UCSD-AML1 (cell line): ENCODE measurements at regions not wholly inside any gene's neighbourhood (a gene's known extent, or its start where the extent isn't known, plus 50 kb on each side); places are given as distances from the start of the nearest gene placed in this dataset.
"Not testable (repeated sequence)": the region's sequence is repeated elsewhere in the genome, so short reads cannot be mapped to it uniquely, and the experiment has no call there.

Experiments
- DNase-seq: peaks from one replicate; lab custom pipeline; 2025; ENCODE audit not compliant: unreplicated experiment; lab: John Stamatoyannopoulos, UW

DNA sequence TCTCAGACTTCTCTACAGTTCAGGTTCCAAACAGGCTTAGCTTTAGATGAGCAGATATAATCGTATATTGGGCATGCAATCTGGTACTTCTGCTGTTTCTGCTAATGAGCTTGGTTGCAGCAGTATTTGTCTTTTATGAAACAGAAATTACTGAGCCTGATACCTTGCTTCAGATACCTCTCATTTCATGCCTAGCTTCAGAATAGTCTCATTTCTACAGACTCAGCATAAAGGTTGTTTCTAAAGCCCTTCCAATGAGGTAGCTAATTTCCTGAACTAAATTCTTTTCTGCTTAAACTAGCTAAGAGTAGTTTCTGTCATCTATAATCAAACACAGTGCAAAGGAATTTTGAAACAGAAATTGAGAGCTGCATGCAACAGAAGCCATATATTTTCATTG lies 275.0 kb upstream of the KITLG start:
- DNase-seq = no peak

DNA sequence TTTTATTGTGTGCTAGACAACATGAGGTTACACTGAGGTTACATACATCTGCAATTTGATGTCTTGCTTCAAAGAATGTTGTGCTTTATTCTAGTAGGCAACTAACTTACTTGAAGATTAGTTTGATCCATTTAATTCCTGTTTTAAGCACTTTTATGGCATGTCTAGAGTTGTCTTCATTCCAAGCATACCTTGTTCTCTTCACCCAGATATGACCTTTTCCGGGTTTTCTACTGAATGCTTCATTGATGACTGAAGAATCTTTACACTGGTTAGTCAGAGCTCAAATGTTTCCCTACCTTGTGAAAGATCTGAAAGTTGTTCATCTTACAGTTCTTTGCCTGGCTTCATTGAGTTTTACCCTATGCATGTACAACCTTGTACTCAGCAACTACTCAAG lies 274.0 kb upstream of the KITLG start:
- no peak for DNase-seq

DNA sequence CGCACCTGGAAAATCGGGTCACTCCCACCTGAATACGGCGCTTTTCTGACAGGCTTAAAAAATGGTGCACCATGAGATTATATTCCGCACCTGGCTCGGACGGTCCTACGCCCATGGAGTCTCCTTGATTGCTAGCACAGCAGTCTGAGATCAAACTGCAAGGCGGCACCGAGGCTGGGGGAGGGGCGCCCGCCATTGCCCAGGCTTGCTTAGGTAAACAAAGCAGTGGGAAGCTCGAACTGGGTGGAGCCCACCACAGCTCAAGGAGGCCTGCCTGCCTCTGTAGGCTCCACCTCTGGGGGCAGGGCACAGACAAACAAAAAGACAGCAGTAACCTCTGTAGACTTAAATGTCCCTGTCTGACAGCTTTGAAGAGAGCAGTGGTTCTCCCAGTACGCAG lies 267.0 kb upstream of the KITLG start:
- not testable (repeated sequence) for DNase-seq

DNA sequence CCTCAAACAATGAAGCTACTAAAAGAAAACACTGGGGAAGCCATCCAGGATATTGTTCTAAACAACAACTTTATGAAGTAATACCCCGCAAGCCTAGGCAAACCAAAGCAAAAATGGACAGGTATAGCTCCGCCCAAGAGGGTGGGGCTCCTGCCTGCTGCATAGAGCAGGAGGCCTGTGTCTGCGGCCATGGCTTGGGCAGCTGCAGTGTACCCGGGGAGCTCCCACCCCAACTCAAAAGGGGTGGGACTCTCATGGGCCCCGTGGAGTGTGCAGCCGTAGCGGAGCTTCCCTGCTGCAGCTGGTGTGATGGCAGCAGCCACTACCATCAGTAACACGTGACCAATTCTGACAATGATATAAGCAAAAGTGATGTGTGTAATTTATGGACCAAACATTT lies 264.2 kb upstream of the KITLG start:
- DNase-seq = no peak

DNA sequence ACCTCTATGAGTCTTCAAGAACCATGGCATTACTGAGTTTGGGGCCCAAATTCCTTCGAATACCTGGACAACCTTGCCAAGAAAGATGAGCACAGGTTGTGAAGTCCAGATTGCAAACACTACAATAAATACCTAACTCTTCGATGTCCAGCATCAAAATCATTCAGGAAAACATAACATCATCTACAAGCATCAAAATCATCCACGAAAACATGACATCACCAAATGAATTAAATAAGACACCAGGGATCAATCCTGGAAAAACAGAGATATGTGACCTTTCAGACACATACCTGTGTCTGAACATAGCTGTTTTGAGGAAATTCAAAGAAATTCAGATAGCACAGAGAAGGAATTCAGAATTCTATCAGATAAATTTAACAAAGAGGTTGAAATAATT lies 262.0 kb upstream of the KITLG start:
- no peak for DNase-seq

DNA sequence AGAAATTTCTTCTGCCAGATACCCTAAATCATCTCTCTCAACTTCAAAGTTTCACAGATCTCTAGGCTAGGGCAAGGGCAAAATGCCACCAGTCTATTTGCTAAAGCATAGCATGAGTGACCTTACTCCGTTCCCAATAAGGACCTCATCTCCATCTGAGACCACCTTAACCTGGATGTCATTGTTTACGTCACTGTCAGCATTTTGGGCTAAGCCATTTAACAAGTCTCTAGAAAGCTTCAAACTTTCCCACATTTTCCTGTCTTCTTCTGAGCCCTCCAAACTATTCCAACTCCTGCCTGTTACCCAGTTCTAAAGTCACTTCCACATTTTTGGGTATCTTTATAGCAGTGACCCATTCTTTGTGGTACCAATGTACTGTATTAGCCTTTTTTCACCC lies 259.2 kb upstream of the KITLG start:
- DNase-seq = no peak

DNA sequence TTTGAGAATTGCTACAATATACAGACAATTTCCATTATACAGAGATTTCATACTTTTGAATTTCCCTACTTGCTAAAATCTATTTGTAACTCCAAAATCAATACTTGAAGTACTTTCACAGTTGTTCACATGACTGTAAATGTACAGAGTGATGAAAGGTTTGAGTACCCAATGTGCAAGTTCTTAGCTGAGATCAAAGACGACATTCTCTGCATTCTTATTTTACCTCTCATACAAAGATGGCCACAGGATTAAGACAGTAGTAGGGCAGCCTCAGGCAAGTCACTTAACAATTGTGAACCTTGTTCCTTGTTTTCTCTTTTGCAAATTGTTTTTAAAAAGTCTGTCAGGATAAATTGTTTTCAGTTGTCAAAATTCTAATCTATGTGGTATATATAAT lies 255.9 kb upstream of the KITLG start:
- no peak for DNase-seq

DNA sequence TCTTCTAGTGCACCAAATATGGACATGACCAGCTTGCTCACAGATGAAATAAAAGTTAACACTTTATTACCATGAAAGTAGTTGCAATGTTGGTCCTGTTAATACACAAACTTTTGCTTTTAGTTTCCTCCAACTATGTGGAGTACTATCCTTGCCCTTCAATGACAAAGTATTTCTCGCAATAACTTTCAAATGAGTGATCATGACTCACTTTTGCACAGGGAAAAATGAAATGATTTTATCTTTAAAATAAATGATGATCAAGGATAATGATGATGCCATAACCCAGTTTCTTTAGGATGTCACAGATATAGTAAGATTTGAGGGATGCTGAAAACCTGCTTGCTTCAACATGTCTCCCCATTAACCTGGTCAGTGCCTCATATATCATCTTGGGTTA lies 254.0 kb upstream of the KITLG start:
- no peak for DNase-seq

DNA sequence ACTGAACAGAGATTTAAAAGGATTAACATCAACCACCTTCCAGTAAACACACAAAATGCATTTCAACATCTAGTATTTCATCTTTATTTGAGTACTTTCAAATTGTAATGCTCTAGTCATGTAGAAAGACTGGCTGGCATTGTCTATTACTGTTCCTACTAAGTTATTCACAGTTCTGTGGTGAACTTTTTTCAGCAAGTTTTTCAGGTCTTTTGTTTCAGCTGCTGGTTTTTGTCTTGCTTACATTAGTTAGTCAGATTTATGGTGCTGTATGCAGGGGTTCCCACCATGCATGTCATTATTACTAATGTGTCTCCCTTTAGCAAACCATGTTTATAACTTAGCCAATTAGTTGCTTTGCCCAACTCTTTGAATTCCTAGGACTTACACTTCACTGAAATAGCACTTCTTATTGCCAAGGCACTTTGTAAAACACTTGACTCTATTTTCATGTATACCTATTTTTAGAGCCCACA lies 253.4 kb upstream of the KITLG start:
- no peak for DNase-seq

DNA sequence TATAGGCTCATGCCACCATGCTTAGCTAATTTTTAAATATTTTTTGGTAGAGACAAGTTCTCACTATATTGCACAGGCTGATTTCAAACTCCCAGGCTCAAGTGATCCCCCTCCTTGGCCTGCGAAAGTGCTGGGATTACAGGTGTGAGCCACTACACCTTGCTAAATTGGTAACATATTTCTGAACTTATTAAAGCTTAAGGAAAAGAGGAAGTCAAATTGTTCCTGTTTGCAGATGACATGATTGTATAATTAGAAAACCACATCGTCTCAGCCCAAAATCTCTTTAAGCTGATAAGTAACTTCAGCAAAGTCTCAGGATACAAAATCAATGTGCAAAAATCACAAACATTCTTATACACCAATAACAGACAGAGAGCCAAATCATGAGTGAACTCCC lies 248.3 kb upstream of the KITLG start:
- DNase-seq = not testable (repeated sequence)

DNA sequence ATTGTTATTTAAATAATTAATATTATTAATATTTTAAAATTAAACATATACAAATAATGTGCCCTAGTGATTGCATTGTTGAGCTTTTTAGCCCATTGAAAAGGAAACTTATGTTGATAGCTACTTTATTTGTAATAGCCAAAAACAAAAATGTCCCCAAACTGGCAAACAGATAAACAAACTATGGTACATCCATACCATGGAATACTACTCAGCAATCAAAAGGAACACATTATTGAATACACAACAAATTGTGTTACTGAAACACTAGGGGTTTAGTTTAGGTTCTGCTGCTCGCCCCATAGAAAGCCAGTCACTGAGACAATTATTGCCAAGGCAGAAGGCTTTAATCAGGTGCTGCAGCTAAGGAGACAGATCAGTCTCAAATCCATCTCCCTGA lies 239.7 kb upstream of the KITLG start:
- DNase-seq = no peak

DNA sequence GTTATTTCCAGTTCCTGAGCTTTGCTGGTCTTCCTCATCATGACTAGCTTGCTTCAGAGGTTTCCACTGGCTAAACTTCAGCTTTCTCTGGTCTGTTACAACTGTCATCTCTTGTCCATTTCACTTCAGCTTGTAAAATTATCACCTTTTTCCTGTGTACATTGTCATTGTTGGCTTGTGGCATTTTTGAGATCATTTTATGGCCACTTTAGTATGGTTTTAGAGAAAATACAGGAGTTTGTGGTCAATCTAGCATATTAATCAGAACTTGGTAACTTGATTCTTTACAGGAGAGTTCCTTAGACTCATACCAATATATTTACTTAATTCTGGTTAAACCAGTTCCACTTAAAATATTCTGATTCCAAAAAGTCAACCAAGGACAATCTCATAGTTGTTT lies 235.9 kb upstream of the KITLG start:
- DNase-seq = no peak

DNA sequence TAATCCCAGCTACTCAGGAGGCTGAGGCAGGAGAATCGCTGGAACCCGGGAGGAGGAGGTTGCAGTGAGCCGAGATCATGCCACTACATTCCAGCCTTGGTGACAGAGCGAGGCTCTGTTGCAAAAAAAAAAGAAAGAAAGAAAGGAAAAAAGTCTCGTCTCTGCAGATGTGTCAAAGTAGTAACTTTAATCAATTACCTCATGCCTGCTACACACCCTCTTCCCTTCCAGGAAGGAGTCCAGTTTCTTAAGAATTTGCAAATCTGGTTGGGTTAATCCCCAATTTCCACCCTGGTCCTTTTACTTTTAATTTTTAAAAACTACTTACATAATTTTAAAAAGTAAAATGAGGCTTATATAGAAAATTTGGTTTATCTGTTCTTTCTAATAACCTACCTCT lies 234.5 kb upstream of the KITLG start:
- no peak for DNase-seq

DNA sequence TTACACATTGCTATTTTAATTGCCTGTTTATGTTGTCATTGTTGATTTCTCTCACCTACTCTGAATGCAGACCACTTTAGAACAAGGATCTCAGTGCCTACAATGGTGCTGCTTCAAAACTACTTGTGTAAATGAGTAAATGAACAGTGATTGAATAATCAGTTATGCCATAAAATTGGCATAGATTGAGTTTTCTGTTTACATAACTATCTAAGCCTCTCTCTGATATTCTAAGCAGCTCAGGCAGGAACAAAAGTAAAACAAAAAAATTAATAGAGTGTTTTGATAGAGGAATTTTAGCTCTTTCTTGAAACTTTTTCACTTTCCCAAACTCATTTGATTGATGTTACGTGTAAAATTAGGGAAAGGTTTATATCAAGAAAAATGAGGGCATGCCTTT lies 232.3 kb upstream of the KITLG start:
- no peak for DNase-seq

DNA sequence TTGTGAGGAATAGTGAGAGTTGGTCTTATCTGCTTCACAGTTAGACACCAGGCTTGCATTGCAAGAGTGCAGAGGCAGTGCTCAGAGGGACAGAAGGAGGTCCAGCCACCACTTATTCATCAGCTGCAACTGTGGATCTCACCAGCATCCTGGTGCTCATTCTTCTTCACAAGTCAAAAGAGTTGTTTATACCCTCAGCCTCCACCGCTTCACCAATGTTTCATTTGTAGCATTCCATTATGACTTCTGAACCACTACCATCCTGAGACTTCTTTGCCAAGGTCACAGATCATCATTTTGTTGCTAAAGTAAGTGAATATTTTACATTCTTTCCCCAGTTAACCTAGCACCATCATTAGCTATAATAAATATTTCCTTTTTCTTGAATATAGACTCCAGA lies 230.5 kb upstream of the KITLG start:
- DNase-seq = no peak

DNA sequence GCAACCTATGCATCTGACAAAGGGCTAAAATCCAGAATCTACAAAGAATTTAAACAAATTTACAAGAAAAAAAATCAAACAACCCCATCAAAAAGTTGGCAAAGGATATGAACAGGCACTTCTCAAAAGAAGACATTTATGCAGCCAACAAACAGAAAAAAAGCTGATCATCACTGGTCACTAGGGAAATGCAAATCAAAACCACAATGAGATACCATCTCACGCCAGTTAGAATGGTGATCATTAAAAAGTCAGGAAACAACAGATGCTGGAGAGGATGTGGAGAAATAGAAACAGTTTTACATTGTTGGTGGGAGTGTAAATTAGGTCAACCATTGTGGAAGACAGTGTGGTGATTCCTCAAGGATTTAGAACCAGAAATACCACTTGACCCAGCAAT lies 229.6 kb upstream of the KITLG start:
- DNase-seq = not testable (repeated sequence)

DNA sequence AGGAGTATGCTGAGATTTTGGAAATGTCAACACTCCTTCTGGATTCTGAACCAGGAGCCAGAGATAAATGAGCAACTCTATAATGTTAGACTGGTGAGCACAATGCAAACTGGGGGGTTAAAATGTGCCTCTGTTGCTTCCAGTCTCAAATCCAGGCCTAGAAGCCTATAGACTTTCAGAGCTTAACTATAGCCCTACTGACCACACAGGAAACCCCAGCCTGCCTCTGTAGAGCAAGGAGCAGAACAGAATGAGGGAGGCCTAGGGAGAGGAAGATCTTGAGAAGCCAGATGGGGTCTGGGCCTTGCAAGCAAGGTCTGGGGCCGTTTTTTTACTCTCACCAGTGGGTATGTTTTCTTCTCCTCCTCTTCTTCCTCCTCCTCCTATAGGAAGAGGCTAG lies 225.4 kb upstream of the KITLG start:
- no peak for DNase-seq

DNA sequence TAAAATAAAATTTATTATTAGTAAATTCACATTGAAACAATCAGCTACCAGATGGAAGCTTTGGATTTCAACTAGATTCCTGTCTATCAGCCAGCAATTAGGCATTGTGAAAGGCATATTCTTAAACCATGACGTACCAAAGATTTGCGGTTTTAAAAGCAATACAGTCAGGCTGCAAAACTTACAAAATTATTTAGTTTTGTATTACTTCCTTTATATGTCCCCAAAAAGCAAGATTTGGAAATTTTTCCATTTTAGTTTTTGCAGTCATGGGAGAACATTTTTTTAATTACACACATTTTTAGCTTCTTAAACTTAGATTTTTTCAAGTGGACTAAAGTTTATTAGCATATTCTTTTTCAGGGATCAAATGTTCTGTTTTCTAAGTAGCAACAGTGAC lies 225.0 kb upstream of the KITLG start:
- DNase-seq = no peak

DNA sequence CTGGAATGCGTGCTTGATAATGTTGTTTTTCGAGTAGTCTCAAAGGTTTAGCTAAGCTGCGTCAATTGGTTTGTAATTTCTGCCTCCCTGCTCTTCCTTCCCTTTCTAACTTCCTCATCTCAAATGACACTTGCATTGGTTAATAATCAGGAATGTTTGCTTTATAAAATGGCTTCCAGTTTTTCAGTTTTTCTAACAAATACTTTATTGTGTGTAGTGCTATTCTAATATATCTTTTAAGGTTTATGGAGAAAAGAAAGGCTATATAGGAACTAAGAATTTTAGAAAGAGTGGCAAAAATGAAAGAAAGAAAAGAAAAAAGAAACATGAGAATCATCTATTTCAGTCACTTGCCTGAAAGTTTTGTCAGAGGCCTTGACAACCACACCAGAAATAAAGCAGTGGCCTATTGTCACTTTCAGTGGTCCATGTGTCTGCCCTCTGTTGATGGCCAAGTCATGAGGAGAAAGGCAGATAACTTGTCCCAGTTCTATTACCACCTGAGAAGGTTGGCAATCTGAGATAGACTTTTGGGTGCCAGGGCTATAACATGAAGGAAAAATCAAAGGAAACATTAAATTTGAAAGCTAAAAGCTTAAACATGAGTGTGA lies 221.9 kb upstream of the KITLG start:
- no peak for DNase-seq

DNA sequence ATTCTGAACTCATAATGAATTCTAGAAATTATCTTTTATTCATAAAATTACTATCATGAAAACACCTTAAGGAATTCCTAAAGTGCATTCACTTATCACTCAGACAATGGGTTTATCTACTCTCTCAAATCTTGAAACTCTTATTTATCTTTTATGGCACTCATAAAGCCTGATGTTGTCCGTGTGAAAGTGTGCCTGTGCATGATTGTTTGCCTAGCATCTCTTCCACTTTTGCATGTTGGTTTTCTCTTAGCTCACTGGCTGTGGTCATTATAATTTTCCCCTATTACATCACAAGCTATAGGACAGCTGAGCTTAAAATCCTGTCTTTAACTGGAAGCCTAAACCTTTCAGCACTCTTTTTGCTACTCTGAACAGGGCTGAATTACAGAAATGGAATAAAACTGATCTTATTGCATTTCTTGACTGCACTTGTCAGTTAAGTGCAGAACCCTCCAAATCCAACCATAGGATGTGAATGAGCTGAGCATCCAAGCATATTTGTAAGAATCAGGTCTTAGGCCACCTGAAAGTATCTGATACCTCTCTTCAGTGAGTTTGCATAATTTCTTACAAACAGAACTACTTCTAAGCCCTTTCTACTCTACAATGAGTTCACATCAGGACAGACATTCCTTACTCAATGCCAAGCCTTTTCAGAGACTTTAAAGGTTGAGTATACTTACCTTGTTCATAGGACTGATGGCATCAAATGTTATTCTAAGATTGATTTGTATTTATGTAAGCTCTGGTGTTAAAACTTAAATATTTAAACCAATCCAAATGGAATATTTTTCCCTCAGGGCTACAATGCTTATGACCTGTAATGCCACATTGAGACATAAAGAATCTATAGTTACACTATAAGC lies 221.2 kb upstream of the KITLG start:
- no peak for DNase-seq

DNA sequence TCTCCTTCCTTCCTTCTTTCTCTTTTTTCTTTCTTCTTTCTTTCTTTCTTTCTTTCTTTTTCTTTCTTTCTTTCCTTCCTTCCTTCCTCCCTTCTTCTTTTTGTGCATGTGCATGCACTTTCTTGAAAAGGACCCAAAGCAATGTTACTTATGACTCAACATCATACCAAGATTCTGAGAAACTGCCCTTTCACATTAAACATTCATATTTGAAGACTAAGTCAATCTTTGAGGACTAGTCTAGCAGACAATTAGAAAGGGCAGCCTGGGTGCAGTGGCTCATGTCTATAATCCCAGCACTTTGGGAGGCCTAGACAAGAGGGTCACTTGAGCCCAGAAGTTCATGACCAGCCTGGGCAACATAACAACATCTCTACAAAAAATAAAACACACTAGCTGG lies 212.8 kb upstream of the KITLG start:
- no peak for DNase-seq

DNA sequence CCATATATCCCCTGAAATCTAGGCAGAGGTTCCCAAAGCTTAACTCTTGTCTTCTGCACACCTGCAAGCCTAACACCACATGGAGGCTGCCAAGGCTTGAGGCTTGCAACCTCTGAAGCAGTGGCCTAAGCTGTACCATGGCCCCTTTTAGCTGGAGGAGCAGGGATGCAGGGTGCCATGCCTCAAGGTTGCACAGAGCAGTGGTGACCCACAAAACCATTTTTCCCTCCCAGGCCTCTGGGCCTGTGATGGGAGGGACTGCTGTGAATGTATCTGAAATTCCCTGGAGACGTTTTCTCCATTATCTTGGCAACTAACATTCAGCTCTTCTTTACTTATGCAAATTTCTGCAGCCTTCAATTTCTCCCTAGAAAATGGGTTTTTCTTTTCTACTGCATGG lies 210.0 kb upstream of the KITLG start:
- DNase-seq = no peak

DNA sequence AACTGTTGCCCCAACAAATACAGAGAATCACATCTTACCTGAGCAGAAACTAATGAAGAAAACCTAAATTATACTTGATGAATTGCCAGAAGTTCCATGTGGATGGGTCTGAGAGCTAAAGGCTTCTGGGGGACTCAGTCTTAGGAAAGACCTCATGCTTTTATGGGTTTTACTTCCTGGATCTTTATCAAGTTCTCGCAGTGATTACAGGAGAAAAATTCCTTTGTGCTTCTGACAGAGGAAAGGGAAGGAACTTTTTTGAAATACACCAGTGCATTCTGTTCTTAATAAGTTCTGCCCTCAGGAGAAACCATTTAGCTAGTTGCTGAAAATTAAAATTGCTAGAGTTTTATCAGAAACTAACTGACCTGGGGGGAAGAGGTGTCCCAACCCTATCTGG lies 203.9 kb upstream of the KITLG start:
- DNase-seq = no peak
